GM23338 (cell line): ENCODE measurements at regions not wholly inside any gene's neighbourhood (a gene's known extent, or its start where the extent isn't known, plus 50 kb on each side); places are given as distances from the start of the nearest gene placed in this dataset.

Experiments
- ATAC-seq: fragments of 200-7000 bp; cut with Tn5 transposase; 3 replicates; pipeline ENCODE4 v1.9.1; 2020
- DNase-seq: peaks from one replicate; pipeline ENCODE4 v3.0.0-alpha.2; 2015; ENCODE audit warnings: low spot score
- H2AFZ ChIP-seq: fragments of 200-600 bp; sonication (generic); 2 replicates; pipeline ENCODE4 v1.8.0; 2016; ENCODE audit warnings: antibody characterized with exemption, mild to moderate bottlenecking, moderate library complexity
- H3F3A ChIP-seq: fragments of 200-600 bp; sonication (generic); replicated peaks from 2 replicates; pipeline ENCODE4 v1.8.0; 2017; ENCODE audit warnings: antibody characterized with exemption, mixed run types, low read depth
- H3K27ac ChIP-seq: fragments of 200-600 bp; sonication (generic); 2 replicates; pipeline ENCODE4 v1.6.1; 2016; ENCODE audit warnings: low read depth
- H3K27me3 ChIP-seq: fragments of 200-600 bp; sonication (generic); 2 replicates; pipeline ENCODE4 v1.8.0; 2016; ENCODE audit warnings: mild to moderate bottlenecking, mixed run types, moderate library complexity; ENCODE audit not compliant: insufficient read depth
- H3K36me3 ChIP-seq: fragments of 200-600 bp; sonication (generic); 2 replicates; pipeline ENCODE4 v1.8.0; 2016; ENCODE audit warnings: mild to moderate bottlenecking; ENCODE audit not compliant: insufficient read depth
- H3K4me1 ChIP-seq: fragments of 200-600 bp; sonication (generic); 2 replicates; pipeline ENCODE4 v1.8.0; 2016; ENCODE audit warnings: mild to moderate bottlenecking, moderate library complexity; ENCODE audit not compliant: insufficient read depth
- H3K4me2 ChIP-seq: fragments of 200-600 bp; sonication (generic); 2 replicates; pipeline ENCODE4 v1.7.1; 2017; ENCODE audit warnings: mixed run types
- H3K4me3 ChIP-seq: fragments of 200-600 bp; sonication (generic); 2 replicates; pipeline ENCODE4 v1.6.1; 2016; ENCODE audit warnings: mixed run types
- H3K79me2 ChIP-seq: fragments of 200-600 bp; sonication (generic); replicated peaks from 2 replicates; pipeline ENCODE4 v1.8.0; 2017; ENCODE audit warnings: mild to moderate bottlenecking; ENCODE audit not compliant: insufficient read depth
- H3K9me2 ChIP-seq: fragments of 200-600 bp; sonication (generic); 2 replicates; pipeline ENCODE4 v1.8.0; 2017; ENCODE audit not compliant: insufficient read depth
- H4K20me1 ChIP-seq: fragments of 200-600 bp; sonication (generic); replicated peaks from 2 replicates; pipeline ENCODE4 v1.8.0; 2017; ENCODE audit warnings: mild to moderate bottlenecking; ENCODE audit not compliant: insufficient read depth
- H3K27ac Mint-ChIP-seq: 2 replicates; pipeline ENCODE4 v1.8.0; 2020; ENCODE audit warnings: inconsistent platforms, mild to moderate bottlenecking, moderate library complexity, mixed read lengths
- H3K27me3 Mint-ChIP-seq: 3 replicates; pipeline ENCODE4 v1.8.0; 2022; ENCODE audit warnings: low read depth, mild to moderate bottlenecking, moderate library complexity, mixed read lengths, inconsistent platforms; ENCODE audit not compliant: insufficient read depth, poor library complexity
- H3K36me3 Mint-ChIP-seq: 3 replicates; pipeline ENCODE4 v1.8.0; 2021; ENCODE audit warnings: low read depth, mild to moderate bottlenecking, inconsistent platforms, moderate library complexity, mixed read lengths
- H3K4me1 Mint-ChIP-seq: 3 replicates; pipeline ENCODE4 v1.8.0; 2020; ENCODE audit warnings: mild to moderate bottlenecking, inconsistent platforms, mixed read lengths
- H3K4me3 Mint-ChIP-seq: 3 replicates; pipeline ENCODE4 v1.8.0; 2021; ENCODE audit warnings: moderate library complexity, mild to moderate bottlenecking, inconsistent platforms, mixed read lengths
- H3K9me3 Mint-ChIP-seq: 3 replicates; pipeline ENCODE4 v1.8.0; 2020; ENCODE audit warnings: moderate library complexity, mild to moderate bottlenecking, inconsistent platforms, mixed read lengths
- CREB1 ChIP-seq: fragments of 250-450 bp; sonication (Bioruptor Pico); IDR thresholded peaks from 2 replicates; pipeline ENCODE4 v1.5.0; 2020; ENCODE audit warnings: low read depth, mild to moderate bottlenecking, moderate library complexity
- CTCF ChIP-seq, 2 experiments: fragments of 200-600 bp in 1 of 2; sonication (generic) in 1 of 2; conservative IDR thresholded peaks; 2 replicates each; pipeline versions ENCODE4 v1.5.1 to v1.6.1; 2016 to 2017; ENCODE audit warnings: antibody characterized with exemption in 2 of 2, low read depth in 2 of 2, mild to moderate bottlenecking in 2 of 2, moderate library complexity in 1 of 2
- ETS1 ChIP-seq: IDR thresholded peaks from 2 replicates; pipeline ENCODE4 v1.6.1; 2016; ENCODE audit warnings: antibody characterized with exemption
- EZH2 ChIP-seq: fragments of 200-600 bp; sonication (generic); IDR thresholded peaks from one replicate; pipeline ENCODE4 v1.8.0; 2017; ENCODE audit warnings: antibody characterized with exemption, mild to moderate bottlenecking, low read depth; ENCODE audit not compliant: unreplicated experiment
- EZH2phosphoT487 ChIP-seq: fragments of 200-600 bp; sonication (generic); IDR thresholded peaks from one replicate; pipeline ENCODE4 v1.8.1; 2018; ENCODE audit warnings: antibody characterized with exemption; ENCODE audit not compliant: unreplicated experiment
- JUNB ChIP-seq: IDR thresholded peaks from one replicate; pipeline ENCODE4 v1.6.1; 2016; ENCODE audit warnings: antibody characterized with exemption; ENCODE audit not compliant: unreplicated experiment
- NANOG ChIP-seq: IDR thresholded peaks from 2 replicates; pipeline ENCODE4 v1.6.1; 2016; ENCODE audit warnings: antibody characterized with exemption, borderline replicate concordance
- POLR2AphosphoS5 ChIP-seq: IDR thresholded peaks from 2 replicates; pipeline ENCODE4 v1.6.1; 2016; ENCODE audit warnings: antibody characterized with exemption, low read depth
- REST ChIP-seq: IDR thresholded peaks from one replicate; pipeline ENCODE4 v1.6.1; 2018; ENCODE audit warnings: antibody characterized with exemption; ENCODE audit not compliant: unreplicated experiment
- STAT1 ChIP-seq: IDR thresholded peaks from one replicate; pipeline ENCODE4 v1.6.1; 2016; ENCODE audit warnings: antibody characterized with exemption; ENCODE audit not compliant: unreplicated experiment
- ZNF114 ChIP-seq: fragments of 250-450 bp; sonication (Bioruptor Pico); IDR thresholded peaks from 2 replicates; pipeline ENCODE4 v1.5.0; 2020; ENCODE audit warnings: mild to moderate bottlenecking, moderate library complexity
- ZNF462 ChIP-seq: fragments of 250-450 bp; sonication (Bioruptor Pico); IDR thresholded peaks from 2 replicates; pipeline ENCODE4 v1.5.0; 2020; ENCODE audit warnings: mild to moderate bottlenecking, moderate library complexity

GRCh38 chr4:189502841-189503435 is 437.7 kb upstream of the FRG1 start:
- Histone ChIP-seq H3K9me2 (no peaks in the 10 kb centered on the region), H4K20me1 (no peaks in the 10 kb centered on the region), H3K36me3 (no peaks in the 10 kb centered on the region), H3K27me3 (no peaks in the 10 kb centered on the region), H3K4me3 (no peak overlapping the region), H3K4me1 (no peaks in the 10 kb centered on the region), H3F3A (no peaks in the 10 kb centered on the region), H3K4me2 (no peak overlapping the region), H2AFZ (no peak overlapping the region), H3K27ac (no peak overlapping the region), H3K79me2 (no peaks in the 10 kb centered on the region)
- no peak for TF ChIP-seq CTCF (conservative IDR thresholded peaks at IDR 0.05; ENCODE audit: low read depth in 2 of 2)
- TF ChIP-seq REST = no peak
- no peak for TF ChIP-seq NANOG
- no peak for TF ChIP-seq EZH2phosphoT487
- no peak for TF ChIP-seq ZNF462 (CRISPR knock-in tag)
- no peak for TF ChIP-seq POLR2AphosphoS5
- TF ChIP-seq ETS1 = no peak
- no peak for TF ChIP-seq ZNF114 (CRISPR knock-in tag)
- TF ChIP-seq JUNB = no peak
- TF ChIP-seq EZH2 = no peak
- no peak for TF ChIP-seq STAT1
- TF ChIP-seq CREB1 = no peak
- ATAC-seq = no peak
- peaks cover 43% of the 10 kb centered on the region for H3K9me3 Mint-ChIP-seq
- H3K27me3 Mint-ChIP-seq = peaks cover 2% of the 10 kb centered on the region
- H3K36me3 Mint-ChIP-seq = peaks cover 8% of the 10 kb centered on the region
- H3K27ac Mint-ChIP-seq = no peak overlapping the region
- H3K4me1 Mint-ChIP-seq = no peaks in the 10 kb centered on the region
- no peak for DNase-seq
- no peak overlapping the region for H3K4me3 Mint-ChIP-seq
